HG03457 (cell line): ENCODE measurements at regions not wholly inside any gene's neighbourhood (a gene's known extent, or its start where the extent isn't known, plus 50 kb on each side); places are given as distances from the start of the nearest gene placed in this dataset.
"Not testable (repeated sequence)": the region's sequence is repeated elsewhere in the genome, so short reads cannot be mapped to it uniquely, and the experiment has no call there.

Experiments used
- ATAC-seq: cut with Tn5 transposase; IDR thresholded peaks from one replicate; pipeline ENCODE4 v1.9.1; 2021; ENCODE audit warnings: moderate number of reproducible peaks; ENCODE audit not compliant: unreplicated experiment

- ATAC-seq, result no peak
These were observed 394.7 kb downstream of the CD83 start for GRCh38 chr6:14512246-14512645.

GRCh38 chr6:14513496-14514393, 396.2 kb downstream of the CD83 start:
- ATAC-seq, result no peak

DNA sequence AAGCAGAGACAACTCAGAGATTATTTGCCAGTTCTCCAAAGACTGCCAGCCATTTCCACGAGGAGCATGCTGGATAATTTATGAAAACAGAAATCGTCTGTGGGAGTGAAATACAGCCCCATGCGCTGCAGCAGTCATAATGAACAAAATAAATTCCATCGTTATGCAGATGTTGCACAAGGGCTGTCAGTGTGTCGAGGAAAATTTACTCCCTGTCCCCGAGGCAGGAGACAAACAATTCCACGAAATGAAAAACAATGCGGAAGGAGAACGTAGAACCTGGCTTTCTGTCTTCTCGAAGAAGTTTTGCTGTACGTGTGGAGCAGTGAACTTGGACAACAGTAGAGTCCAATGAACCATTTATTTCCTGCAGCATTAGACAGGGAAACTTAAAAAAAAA, 399.4 kb downstream of the CD83 start:
- ATAC-seq, result no peak

GRCh38 chr6:14517516-14518105, 400.0 kb downstream of the CD83 start:
- ATAC-seq, result no peak

- no peak for ATAC-seq
These were observed 401.1 kb downstream of the CD83 start for GRCh38 chr6:14518515-14519217.

- ATAC-seq, result no peak
These were observed 402.5 kb downstream of the CD83 start for GRCh38 chr6:14520029-14520428.

GRCh38 chr6:14520536-14520935, 403.0 kb downstream of the CD83 start:
- ATAC-seq, result no peak

DNA sequence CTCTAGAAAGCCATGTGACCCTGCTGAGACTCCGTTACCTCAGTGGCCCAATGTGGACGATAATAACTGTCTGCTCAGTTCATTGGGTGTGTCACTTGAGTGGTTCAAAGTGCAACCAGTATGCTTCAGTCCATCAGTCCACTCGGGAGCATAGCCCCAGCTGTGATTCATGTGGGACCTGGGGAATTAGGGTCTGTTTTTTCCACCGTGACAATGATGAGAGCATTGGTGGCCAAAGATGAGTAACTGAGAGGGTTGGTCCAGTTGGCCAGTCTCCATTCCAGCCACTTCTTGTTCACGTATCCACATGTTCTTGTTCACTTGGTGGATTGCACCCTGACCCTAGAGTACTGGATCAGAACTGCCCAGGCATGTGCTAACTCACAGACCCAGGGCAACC, 403.6 kb downstream of the CD83 start:
- ATAC-seq, result no peak

DNA sequence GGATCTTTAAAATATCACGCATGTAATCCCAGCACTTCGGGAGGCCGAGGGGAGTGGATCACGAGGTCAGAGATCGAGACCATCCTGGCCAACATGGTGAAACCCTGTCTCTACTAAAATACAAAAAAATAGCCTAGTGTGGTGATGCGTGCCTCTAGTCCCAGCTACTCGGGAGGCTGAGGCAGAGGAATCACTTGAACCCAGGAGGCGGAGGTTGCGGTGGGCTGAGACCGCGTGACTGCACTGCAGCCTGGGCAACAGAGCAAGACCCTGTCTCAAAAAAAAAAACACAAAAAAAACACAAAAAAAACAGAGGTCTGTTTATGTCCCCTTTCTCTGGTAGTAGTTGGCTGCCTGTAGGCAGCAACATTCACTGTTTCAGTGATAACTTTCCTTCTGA, 404.3 kb downstream of the CD83 start:
- not testable (repeated sequence) for ATAC-seq

DNA sequence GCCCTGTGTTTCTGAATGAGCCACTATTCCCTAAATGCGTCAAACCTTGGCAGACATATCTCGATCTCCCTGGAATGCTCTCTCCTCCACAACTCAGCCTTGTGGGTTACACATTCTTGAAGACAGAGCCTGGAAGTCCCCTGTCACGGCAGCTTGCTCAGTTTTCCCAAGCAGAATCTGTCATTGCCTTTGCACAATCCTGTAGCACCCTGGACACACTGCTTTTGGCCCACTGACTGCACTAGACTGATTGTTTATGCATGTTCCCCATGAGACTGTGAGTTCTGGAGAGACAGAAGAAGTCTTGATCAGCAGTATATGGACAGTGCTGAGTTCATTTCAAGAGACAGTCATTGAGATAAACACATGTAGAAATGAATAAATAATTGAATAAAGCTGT, 406.7 kb downstream of the CD83 start:
- no peak for ATAC-seq

DNA sequence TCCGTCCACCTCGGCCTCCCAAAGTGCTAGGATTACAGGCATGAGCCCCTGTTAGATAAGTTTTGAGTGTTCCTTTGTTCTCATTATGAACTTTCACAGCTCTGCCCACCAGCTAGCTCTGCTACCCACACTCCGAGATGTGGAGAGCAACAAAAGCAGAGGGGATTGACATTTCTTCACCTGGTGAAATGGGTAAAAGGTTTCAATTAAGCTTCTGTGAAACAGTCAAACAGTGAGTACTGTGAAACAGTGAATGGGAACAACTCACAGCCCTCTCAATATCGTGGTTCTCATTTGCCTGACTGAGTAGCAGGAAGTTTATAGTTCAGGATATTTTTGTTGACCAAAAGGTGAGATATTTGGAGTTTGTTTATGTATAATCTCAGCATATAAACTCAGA, 412.8 kb downstream of the CD83 start:
- ATAC-seq, result no peak

GRCh38 chr6:14533446-14533845, 415.9 kb downstream of the CD83 start:
- ATAC-seq, result no peak

DNA sequence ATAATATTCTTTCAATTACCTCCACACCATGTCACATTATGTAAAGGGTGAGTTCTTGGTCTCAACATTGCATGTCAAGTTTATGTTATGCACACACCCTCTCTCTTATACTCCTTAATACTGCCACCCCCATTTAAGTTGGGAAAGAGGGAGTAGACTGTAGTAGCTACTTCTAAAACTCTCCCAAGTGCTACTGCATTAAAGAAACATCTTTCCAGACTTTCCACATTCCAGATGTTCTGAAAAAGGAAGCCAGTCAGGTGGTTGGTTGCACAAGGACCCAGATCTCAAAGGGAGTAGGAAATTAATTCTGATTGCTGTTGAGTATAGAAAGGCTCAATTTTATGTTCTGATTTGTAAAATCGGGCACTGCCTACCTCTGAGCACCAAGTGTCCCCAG, 419.5 kb downstream of the CD83 start:
- ATAC-seq, result no peak

DNA sequence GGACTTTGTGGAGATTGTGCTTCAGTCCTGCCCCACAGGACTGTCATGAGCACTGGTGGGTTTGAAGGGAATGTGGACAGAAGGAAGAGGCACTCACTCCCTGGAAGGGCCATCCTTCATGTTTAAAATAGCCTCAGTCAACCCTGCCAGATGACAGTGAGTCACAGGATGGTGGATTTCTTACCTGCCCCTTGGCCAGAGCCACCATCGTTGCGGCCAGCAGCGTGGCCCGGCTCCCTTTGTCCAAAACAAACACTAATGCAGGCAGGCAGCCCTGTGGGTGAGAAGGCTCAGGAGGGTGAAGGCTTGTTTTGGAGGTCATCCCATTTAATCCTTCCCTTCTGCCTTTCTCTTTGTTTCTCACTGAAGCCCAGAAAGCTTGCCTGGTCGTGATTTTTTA, 422.7 kb downstream of the CD83 start:
- ATAC-seq, result no peak

DNA sequence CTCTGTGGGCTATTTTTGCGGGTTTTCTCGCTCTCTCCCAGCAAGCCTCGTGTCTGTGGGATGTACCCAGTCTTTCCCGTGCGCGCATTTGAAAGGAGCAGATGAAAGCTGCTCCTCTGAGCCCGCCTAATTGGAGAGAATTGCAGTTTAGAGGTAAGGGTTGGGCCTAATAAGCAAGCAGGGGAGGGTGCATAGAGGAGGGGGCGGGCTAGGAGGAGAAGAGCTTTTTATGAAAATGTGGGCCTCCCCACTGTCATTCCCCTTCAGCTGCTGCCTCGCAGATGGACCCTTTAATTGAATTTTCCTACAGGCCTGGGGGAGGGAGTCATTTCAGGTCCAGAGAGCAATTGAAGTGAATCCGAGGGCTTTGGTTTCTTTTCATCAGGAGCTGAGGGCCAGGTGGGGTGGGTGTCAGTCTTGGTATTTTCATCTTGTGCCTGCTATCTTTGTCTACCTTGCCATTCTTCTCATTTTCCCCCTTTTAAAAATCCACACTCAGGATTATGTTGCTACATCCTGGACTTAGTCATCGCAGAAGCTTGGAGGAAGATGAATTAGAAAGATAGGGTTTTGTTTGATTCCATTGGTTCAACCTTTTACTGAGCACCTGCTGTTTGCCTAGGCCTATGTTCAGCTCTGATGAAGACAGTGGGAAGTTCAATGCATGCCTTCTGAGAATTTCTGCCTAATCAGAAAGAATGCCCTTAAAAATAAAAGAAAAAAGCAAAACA, 423.4 kb downstream of the CD83 start:
- no peak for ATAC-seq

- ATAC-seq, result no peak
These were observed 425.2 kb downstream of the CD83 start for GRCh38 chr6:14542670-14543366.

GRCh38 chr6:14543971-14544585, 426.5 kb downstream of the CD83 start:
- no peak for ATAC-seq

- ATAC-seq, result no peak
These were observed 427.1 kb downstream of the CD83 start for GRCh38 chr6:14544666-14545065.

DNA sequence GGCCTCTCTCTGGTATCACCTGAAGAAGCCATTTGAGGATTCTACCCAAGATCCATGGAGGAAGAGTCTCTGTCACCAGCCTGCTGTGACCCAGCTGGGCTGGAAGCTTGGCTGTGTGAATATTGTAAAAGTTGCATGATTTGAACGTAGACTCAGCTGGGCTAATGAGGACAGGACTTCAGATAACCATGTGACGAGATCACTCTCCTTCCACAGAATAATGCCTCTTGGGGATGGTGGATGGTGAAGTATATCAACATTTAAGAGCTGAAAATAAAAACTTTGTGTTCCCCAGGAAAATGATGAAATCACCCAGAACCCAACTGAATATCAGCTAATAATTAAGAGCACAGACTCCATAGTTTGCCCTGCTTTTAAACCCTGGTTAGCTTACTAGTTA, 427.9 kb downstream of the CD83 start:
- ATAC-seq, result no peak

GRCh38 chr6:14546036-14546435, 428.5 kb downstream of the CD83 start:
- no peak for ATAC-seq
